Transverse colon (tissue), 4 donors: ENCODE measurements at regions not wholly inside any gene's neighbourhood (a gene's known extent, or its start where the extent isn't known, plus 50 kb on each side); places are given as distances from the start of the nearest gene placed in this dataset.

Experiments
- DNase-seq: peaks from one replicate; pipeline ENCODE4 v3.0.0-alpha.2; 2019
- H3K27ac ChIP-seq, 4 donors: fragments of 200-600 bp; sonication (generic); 2 replicates each; pipeline ENCODE4 v1.5.1; 2016 to 2018; ENCODE audit warnings: inconsistent platforms in 4 of 4
- H3K27me3 ChIP-seq: fragments of 200-600 bp; sonication (generic); 2 replicates; pipeline ENCODE4 v1.5.1; 2017; ENCODE audit warnings: inconsistent platforms
- H3K36me3 ChIP-seq, 4 donors: fragments of 200-600 bp; sonication (generic); 2 replicates each; pipeline ENCODE4 v1.5.1; 2017 to 2019; ENCODE audit warnings: inconsistent platforms in 4 of 4
- H3K4me1 ChIP-seq, 4 donors: fragments of 200-600 bp; sonication (generic); 2 replicates each; pipeline ENCODE4 v1.5.1; 2017 to 2020; ENCODE audit warnings: inconsistent platforms in 4 of 4
- H3K4me3 ChIP-seq, 4 donors: fragments of 200-600 bp; sonication (generic); 1 replicate in 1 of 4; 2 replicates in 3 of 4; pipeline versions ENCODE4 v1.5.1 to v1.6.1; 2017 to 2019; ENCODE audit warnings: inconsistent platforms in 4 of 4
- H3K9me3 ChIP-seq, 2 donors: fragments of 200-600 bp; sonication (generic); 2 replicates each; pipeline ENCODE4 v1.5.1; 2017 to 2019; ENCODE audit warnings: inconsistent platforms in 2 of 2
- EP300 ChIP-seq: sonication (generic); formaldehyde crosslinking; IDR thresholded peaks from one replicate; pipeline ENCODE4 v1.6.1; 2017; ENCODE audit warnings: antibody characterized with exemption, low read depth
- POLR2A ChIP-seq: fragments of 450-650 bp; IDR thresholded peaks from one replicate; pipeline ENCODE4 v1.6.1; 2016; ENCODE audit warnings: antibody characterized with exemption, mild to moderate bottlenecking, moderate library complexity
- POLR2AphosphoS5 ChIP-seq, 3 donors: sonication (generic); formaldehyde crosslinking; IDR thresholded peaks; one replicate each; pipeline ENCODE4 v1.6.1; 2016; ENCODE audit warnings: antibody characterized with exemption in 3 of 3
- WGBS, 2 donors: methylation state at CpG; one replicate each; pipeline ENCODE4 v1.1.5; 2018; ENCODE audit warnings: low coverage in 1 of 2; 5-methylcytosine and 5-hydroxymethylcytosine counted together
- in situ Hi-C, 4 donors: fragments of 200-750 bp; cut with MboI; loops; one replicate each; pipeline versions ENCODE4 v1.15.0 to v1.15.1; 2017; ENCODE audit warnings: low sequenced_read_pairs in 3 of 4, low pct_ligation_motif_present in 1 of 4, low pct_unique_long_range_greater_than_20kb in 1 of 4
- intact Hi-C: fragments of 100-400 bp; cut with DNase I; formaldehyde crosslinking; loops from one replicate; pipeline ENCODE4 v1.15.1; 2023; ENCODE audit warnings: low total_unique reads
- TF ChIP-seq, protein P1 (sequence below), 5 experiments: fragments of 200-600 bp in 3 of 5; fragments of 450-650 bp in 2 of 5; sonication (generic) in 3 of 5; IDR thresholded peaks; 1 replicate in 2 of 5; 2 replicates in 3 of 5; pipeline ENCODE4 v1.5.1; 2016 to 2017; ENCODE audit warnings: antibody characterized with exemption in 5 of 5, inconsistent platforms in 3 of 5, mild to moderate bottlenecking in 2 of 5, moderate library complexity in 1 of 5

DNA sequence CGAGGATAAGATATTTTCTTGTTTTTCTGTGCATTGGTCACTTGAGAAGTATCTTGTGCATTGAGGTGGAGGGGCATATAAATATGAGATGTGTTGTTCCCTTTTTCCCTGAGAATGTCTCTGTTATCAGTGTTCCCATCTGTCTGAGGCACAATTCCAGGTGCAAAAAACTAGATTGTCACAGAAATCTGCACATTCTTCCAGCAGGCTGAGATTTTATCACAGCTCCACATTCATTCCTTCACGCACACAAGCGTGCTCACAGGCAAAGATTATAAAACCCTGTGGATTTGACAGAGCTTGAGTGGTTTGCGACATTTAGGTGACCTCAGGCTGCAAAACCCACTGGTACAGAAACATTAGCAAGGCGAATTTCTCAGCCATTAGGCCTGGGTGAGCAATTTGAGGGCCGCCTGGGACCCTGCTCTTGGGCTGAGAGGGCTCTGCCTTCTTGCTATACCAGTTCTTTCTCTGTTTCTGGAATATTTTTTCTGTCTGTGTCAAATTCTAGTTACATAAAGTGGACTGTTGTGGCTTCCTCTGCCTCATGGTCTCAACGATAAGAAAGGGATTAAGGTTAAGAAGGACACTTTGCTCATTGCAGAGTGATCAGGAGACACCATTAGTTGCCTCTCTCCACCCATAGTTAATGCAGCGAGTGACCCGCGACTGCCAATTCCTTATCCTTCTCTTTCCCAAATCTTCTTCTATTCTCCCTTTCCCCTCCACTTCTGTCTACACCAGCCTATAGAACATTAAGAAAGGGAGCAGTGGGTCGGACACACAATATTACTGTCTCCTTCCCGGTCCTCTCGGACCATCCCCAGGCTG, 86.7 kb upstream of the C1QTNF7 start:
- TF ChIP-seq EP300 (no peak), POLR2A (no peak), POLR2AphosphoS5 (IDR thresholded peaks at IDR 0.05) (no peak)
- TF ChIP-seq, protein P1, sequence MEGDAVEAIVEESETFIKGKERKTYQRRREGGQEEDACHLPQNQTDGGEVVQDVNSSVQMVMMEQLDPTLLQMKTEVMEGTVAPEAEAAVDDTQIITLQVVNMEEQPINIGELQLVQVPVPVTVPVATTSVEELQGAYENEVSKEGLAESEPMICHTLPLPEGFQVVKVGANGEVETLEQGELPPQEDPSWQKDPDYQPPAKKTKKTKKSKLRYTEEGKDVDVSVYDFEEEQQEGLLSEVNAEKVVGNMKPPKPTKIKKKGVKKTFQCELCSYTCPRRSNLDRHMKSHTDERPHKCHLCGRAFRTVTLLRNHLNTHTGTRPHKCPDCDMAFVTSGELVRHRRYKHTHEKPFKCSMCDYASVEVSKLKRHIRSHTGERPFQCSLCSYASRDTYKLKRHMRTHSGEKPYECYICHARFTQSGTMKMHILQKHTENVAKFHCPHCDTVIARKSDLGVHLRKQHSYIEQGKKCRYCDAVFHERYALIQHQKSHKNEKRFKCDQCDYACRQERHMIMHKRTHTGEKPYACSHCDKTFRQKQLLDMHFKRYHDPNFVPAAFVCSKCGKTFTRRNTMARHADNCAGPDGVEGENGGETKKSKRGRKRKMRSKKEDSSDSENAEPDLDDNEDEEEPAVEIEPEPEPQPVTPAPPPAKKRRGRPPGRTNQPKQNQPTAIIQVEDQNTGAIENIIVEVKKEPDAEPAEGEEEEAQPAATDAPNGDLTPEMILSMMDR (IDR thresholded peaks at IDR 0.05), result no peak
- H3K27me3 ChIP-seq, result no peaks in the 10 kb centered on the region
- H3K4me3 ChIP-seq, result peak overlapping the region in 3 of 4 donors; percentile 6 to 18 (median 15)
- in situ Hi-C loops, result no loop called here
- DNase-seq, result no peak
- intact Hi-C loops, result no loop called here
- H3K27ac ChIP-seq, result peak overlapping the region in 3 of 4 donors; percentile 7 to 48 (median 43)
- H3K9me3 ChIP-seq, result no peaks in the 10 kb centered on the region
- peaks cover 0 to 4% (median 0%) of the 10 kb centered on the region in 4 donors for H3K4me1 ChIP-seq
- H3K36me3 ChIP-seq, result no peaks in the 10 kb centered on the region
- WGBS, 2 donors, result 78% methylated on average over 5 to 13 of the region's 13 CpGs

DNA sequence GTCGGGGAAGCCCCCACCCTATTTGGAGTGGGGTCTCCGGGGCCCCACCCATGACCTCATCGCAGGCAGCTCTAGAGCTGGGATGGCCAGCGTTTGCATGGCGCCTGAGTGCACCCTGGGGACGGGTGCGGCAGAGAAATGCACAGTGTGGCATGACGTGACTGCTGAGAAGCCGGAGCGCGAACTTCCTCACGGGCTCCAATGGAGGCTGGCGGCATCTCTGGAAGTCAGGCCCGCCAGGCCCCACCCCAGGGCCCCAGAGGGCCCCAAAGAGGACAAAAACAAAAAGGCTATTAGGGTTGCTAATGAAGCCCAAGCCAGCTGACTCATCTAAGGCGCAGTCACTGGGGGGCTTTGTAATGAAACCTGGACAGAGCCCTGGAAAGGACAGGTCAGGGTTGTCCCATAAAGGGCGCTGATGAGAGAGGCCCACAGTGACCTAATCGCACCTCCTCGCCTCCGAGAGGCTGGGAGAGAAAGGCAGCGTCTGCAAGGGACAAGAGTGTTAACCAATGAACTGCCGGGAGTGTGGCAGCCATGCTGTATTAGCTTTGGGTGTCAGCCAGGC, 86.0 kb upstream of the C1QTNF7 start:
- 86 to 92% methylated on average over 10 to 21 of the region's 21 CpGs for WGBS, 2 donors
- TF ChIP-seq EP300 (no peak), POLR2AphosphoS5 (IDR thresholded peaks at IDR 0.05) (no peak), POLR2A (no peak)
- TF ChIP-seq, protein P1 (IDR thresholded peaks at IDR 0.05), result no peak

DNA sequence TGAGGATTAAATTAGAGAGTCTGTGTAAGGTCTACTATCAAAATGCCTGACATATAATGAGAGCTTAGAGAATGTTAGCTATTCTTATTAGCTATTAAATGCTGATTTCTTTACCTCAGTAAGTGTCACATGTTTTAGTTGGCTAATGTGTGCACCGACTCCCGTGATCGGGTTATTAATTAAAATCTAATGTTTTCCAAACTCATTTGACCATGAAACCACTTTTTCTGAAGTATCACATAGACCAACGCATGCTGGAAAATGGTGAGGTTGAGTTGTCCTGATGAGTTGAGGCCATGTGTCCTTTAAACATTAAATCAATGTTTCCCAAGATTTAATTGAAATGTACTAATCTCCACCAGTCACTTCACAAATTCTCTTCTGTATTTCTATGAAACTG, 84.8 kb upstream of the C1QTNF7 start:
- Histone ChIP-seq H3K27ac (peak overlapping the region in 1 of 4 donors; percentile 3), H3K36me3 (no peaks in the 10 kb centered on the region), H3K9me3 (no peaks in the 10 kb centered on the region), H3K27me3 (no peaks in the 10 kb centered on the region), H3K4me3 (no peak overlapping the region), H3K4me1 (peaks cover 0 to 4% (median 0%) of the 10 kb centered on the region in 4 donors)
- intact Hi-C loops, result no loop called here
- in situ Hi-C loops, result no loop called here
- 93 to 100% methylated on average over 4 of the region's 4 CpGs for WGBS, 2 donors
- DNase-seq, result no peak
- TF ChIP-seq EP300, result no peak
- no peak for TF ChIP-seq POLR2AphosphoS5 (IDR thresholded peaks at IDR 0.05)
- TF ChIP-seq, protein P1 (IDR thresholded peaks at IDR 0.05), result no peak
- no peak for TF ChIP-seq POLR2A

More for the DNA sequence above, 86.0 kb upstream of the C1QTNF7 start:
- in situ Hi-C loops (no loop called here), intact Hi-C loops (no loop called here)
- Histone ChIP-seq H3K36me3 (no peaks in the 10 kb centered on the region), H3K27me3 (no peaks in the 10 kb centered on the region), H3K4me3 (no peak overlapping the region), H3K9me3 (no peaks in the 10 kb centered on the region), H3K4me1 (peaks cover 0 to 4% (median 0%) of the 10 kb centered on the region in 4 donors), H3K27ac (peak overlapping the region in 3 of 4 donors; percentile 7 to 48 (median 43))
- no peak for DNase-seq

DNA sequence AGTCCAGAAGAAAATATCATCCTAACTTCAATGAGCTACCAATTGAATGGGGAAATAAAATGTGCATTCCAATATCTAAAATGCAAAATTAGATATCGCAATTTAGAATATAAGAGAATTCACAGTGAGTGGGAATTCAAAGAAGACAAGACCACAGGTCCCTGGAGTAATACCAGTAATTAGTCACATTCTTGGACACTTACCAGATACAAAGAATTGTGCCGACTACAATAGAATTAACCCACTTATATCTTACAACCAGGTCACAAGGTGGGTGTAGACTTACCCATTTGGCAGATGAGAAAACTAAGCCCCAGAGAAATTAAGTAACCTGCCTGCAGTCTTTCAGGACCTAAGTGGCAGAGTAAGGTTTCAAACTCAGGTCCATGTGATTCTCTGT, 84.3 kb upstream of the C1QTNF7 start:
- intact Hi-C loops, result no loop called here
- H3K36me3 ChIP-seq, result no peaks in the 10 kb centered on the region
- in situ Hi-C loops, result no loop called here
- peaks cover 0 to 4% (median 0%) of the 10 kb centered on the region in 4 donors for H3K4me1 ChIP-seq
- DNase-seq, result no peak
- WGBS, 2 donors, result 21 to 29% methylated on average over 2 of the region's 2 CpGs
- no peaks in the 10 kb centered on the region for H3K27me3 ChIP-seq
- TF ChIP-seq, protein P1 (IDR thresholded peaks at IDR 0.05), result no peak
- TF ChIP-seq EP300 (no peak), POLR2AphosphoS5 (IDR thresholded peaks at IDR 0.05) (no peak), POLR2A (no peak)
- no peak overlapping the region for H3K4me3 ChIP-seq
- H3K9me3 ChIP-seq, result no peaks in the 10 kb centered on the region
- peak overlapping the region in 3 of 4 donors; percentile 2 to 18 (median 3) for H3K27ac ChIP-seq
